Panc1 (cell line): ENCODE measurements at regions not wholly inside any gene's neighbourhood (a gene's known extent, or its start where the extent isn't known, plus 50 kb on each side); places are given as distances from the start of the nearest gene placed in this dataset.

Experiments used
- ATAC-seq: fragments of 200-7000 bp; cut with Tn5 transposase; 2 replicates; pipeline ENCODE4 v1.9.1; 2020; ENCODE audit warnings: mild to moderate bottlenecking, moderate library complexity
- BruUV-seq: library from RNA; stranded (reverse); fragments of 400-500 nt; replicated peaks from 2 replicates; lab custom pipeline; 2021; lab: Mats Ljungman, UMichigan
- CTCF ChIA-PET: fragments of 300-600 bp; sonication (Branson Sonifier 250); formaldehyde crosslinking; loops from one replicate; lab custom pipeline; 2022; ENCODE audit warnings: antibody characterized with exemption; lab: Charles Lee
- POLR2A ChIA-PET: fragments of 300-600 bp; sonication (Branson Sonifier 250); formaldehyde crosslinking; loops from one replicate; lab custom pipeline; 2022; ENCODE audit warnings: antibody characterized with exemption; lab: Charles Lee
- DNase-seq: peaks from one replicate; pipeline ENCODE4 v3.0.0-alpha.2; 2010; ENCODE audit warnings: low read depth, low spot score
- H3K27ac ChIP-seq: 2 replicates; pipeline ENCODE4 v1.5.1; 2011; ENCODE audit warnings: mild to moderate bottlenecking, low read length, inconsistent platforms
- H3K27me3 ChIP-seq: fragments of 200-500 bp; sonication (Bioruptor generic); 2 replicates; pipeline ENCODE4 v1.6.0; 2014; ENCODE audit warnings: low read length, inconsistent platforms; ENCODE audit not compliant: control insufficient read depth, insufficient read depth
- H3K36me3 ChIP-seq: fragments of 200-500 bp; sonication (Bioruptor generic); 2 replicates; pipeline ENCODE4 v1.5.1; 2014; ENCODE audit warnings: inconsistent platforms, mild to moderate bottlenecking, low read length, moderate library complexity; ENCODE audit not compliant: control insufficient read depth, insufficient read depth
- H3K4me1 ChIP-seq: 2 replicates; pipeline ENCODE4 v1.5.1; 2011; ENCODE audit warnings: inconsistent platforms, mild to moderate bottlenecking, low read length, moderate library complexity; ENCODE audit not compliant: control insufficient read depth, insufficient read depth
- H3K4me3 ChIP-seq, 2 experiments: 2 replicates each; pipeline ENCODE4 v1.5.1; 2011 to 2012; ENCODE audit warnings: low read depth in 2 of 2, low read length in 2 of 2, mild to moderate bottlenecking in 2 of 2, inconsistent platforms in 1 of 2, moderate library complexity in 1 of 2
- H3K9me3 ChIP-seq: fragments of 200-500 bp; sonication (Bioruptor generic); 2 replicates; pipeline ENCODE4 v1.5.1; 2014; ENCODE audit warnings: low read depth, mild to moderate bottlenecking, inconsistent platforms, low read length, moderate library complexity; ENCODE audit not compliant: control insufficient read depth, insufficient read depth
- POLR2AphosphoS5 ChIP-seq: IDR thresholded peaks from 2 replicates; pipeline ENCODE4 v1.6.1; 2012; ENCODE audit warnings: mild to moderate bottlenecking, low read depth, low read length, moderate library complexity
- SIN3A ChIP-seq: IDR thresholded peaks from 2 replicates; pipeline ENCODE4 v1.6.1; 2012; ENCODE audit warnings: low read depth, mild to moderate bottlenecking, low read length, moderate library complexity, borderline replicate concordance; ENCODE audit not compliant: insufficient read depth
- TCF7L2 ChIP-seq: IDR thresholded peaks from 2 replicates; pipeline ENCODE4 v1.6.1; 2011; ENCODE audit warnings: mild to moderate bottlenecking, low read depth, low read length, inconsistent platforms
- in situ Hi-C: cut with HindIII; loops from 2 replicates; pipeline ENCODE4 v1.10.0; 2016; ENCODE audit warnings: low sequenced_read_pairs, low pct_unique_long_range_greater_than_20kb
- intact Hi-C: fragments of 100-400 bp; cut with micrococcal nuclease; formaldehyde crosslinking; loops from one replicate; pipeline ENCODE4 v1.10.0; 2022; ENCODE audit not compliant: unreplicated experiment
- TF ChIP-seq, protein P1 (sequence below), 2 experiments: IDR thresholded peaks; 2 replicates each; pipeline ENCODE4 v1.6.1; 2011 to 2012; ENCODE audit warnings: low read depth in 2 of 2, control low read depth in 1 of 2, low read length in 1 of 2, mild to moderate bottlenecking in 1 of 2, moderate library complexity in 1 of 2; ENCODE audit not compliant: insufficient read depth in 1 of 2
- TF ChIP-seq, protein P2 (sequence below): fragments of 450-650 bp; IDR thresholded peaks from 2 replicates; pipeline ENCODE4 v1.5.1; 2017; ENCODE audit warnings: mild to moderate bottlenecking

DNA sequence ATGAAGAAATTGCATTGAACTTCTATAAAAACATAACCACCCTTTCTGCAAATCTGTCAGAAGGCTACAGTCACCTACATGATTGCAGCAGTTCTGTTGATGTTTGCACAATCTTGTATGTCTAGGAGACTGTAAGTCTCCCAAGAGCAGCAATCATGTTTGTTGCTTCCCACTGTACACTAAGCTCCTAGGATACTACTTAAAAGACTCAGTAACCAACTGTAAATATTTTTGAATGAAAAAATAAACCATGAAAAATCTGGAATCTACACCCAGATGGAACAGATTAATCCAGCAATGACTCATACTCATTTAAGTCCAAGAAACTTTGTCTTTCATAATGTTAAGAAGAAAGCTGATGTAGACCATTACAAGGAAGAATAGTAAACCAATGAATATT lies 168.5 kb upstream of the ATXN1 start:
- no TSS peak for BruUV-seq
- Histone ChIP-seq H3K27ac (no peak overlapping the region), H3K27me3 (peaks cover 13% of the 10 kb centered on the region), H3K9me3 (no peaks in the 10 kb centered on the region), H3K36me3 (no peaks in the 10 kb centered on the region), H3K4me1 (no peaks in the 10 kb centered on the region), H3K4me3 (no peak overlapping the region)
- ATAC-seq = no peak
- ChIA-PET CTCF (no interaction called here), POLR2A (no interaction called here)
- intact Hi-C loops (no loop called here), in situ Hi-C loops (no loop called here)
- no peak for TF ChIP-seq TCF7L2
- TF ChIP-seq, protein P1, sequence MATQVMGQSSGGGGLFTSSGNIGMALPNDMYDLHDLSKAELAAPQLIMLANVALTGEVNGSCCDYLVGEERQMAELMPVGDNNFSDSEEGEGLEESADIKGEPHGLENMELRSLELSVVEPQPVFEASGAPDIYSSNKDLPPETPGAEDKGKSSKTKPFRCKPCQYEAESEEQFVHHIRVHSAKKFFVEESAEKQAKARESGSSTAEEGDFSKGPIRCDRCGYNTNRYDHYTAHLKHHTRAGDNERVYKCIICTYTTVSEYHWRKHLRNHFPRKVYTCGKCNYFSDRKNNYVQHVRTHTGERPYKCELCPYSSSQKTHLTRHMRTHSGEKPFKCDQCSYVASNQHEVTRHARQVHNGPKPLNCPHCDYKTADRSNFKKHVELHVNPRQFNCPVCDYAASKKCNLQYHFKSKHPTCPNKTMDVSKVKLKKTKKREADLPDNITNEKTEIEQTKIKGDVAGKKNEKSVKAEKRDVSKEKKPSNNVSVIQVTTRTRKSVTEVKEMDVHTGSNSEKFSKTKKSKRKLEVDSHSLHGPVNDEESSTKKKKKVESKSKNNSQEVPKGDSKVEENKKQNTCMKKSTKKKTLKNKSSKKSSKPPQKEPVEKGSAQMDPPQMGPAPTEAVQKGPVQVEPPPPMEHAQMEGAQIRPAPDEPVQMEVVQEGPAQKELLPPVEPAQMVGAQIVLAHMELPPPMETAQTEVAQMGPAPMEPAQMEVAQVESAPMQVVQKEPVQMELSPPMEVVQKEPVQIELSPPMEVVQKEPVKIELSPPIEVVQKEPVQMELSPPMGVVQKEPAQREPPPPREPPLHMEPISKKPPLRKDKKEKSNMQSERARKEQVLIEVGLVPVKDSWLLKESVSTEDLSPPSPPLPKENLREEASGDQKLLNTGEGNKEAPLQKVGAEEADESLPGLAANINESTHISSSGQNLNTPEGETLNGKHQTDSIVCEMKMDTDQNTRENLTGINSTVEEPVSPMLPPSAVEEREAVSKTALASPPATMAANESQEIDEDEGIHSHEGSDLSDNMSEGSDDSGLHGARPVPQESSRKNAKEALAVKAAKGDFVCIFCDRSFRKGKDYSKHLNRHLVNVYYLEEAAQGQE (IDR thresholded peaks at IDR 0.05; ENCODE audit: insufficient read depth in 1 of 2, low read depth in 2 of 2, low read length in 1 of 2) = no peak
- no peak for TF ChIP-seq POLR2AphosphoS5
- TF ChIP-seq, protein P2, sequence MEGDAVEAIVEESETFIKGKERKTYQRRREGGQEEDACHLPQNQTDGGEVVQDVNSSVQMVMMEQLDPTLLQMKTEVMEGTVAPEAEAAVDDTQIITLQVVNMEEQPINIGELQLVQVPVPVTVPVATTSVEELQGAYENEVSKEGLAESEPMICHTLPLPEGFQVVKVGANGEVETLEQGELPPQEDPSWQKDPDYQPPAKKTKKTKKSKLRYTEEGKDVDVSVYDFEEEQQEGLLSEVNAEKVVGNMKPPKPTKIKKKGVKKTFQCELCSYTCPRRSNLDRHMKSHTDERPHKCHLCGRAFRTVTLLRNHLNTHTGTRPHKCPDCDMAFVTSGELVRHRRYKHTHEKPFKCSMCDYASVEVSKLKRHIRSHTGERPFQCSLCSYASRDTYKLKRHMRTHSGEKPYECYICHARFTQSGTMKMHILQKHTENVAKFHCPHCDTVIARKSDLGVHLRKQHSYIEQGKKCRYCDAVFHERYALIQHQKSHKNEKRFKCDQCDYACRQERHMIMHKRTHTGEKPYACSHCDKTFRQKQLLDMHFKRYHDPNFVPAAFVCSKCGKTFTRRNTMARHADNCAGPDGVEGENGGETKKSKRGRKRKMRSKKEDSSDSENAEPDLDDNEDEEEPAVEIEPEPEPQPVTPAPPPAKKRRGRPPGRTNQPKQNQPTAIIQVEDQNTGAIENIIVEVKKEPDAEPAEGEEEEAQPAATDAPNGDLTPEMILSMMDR = no peak
- TF ChIP-seq SIN3A = no peak
- no peak for DNase-seq

DNA sequence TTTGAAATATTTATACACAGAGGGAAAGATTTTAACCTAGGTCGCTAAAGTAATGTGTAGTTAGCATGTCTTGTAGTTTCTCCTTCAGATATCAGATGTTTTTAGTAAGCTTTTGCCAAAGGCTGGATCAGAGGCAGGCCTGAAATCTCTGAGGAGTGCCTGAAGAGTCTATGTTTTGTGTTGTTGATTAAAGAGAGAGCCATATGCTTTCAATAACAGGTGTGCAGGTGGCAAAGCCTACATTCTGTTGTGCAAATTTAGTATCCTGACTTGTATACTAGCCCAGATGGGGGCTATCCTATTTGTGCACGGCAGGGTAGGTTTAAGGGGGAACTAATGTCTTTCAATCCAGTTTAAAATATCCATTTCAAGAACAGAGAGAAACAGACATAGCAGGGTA lies 167.1 kb upstream of the ATXN1 start:
- DNase-seq = no peak
- Histone ChIP-seq H3K27ac (no peak overlapping the region), H3K4me3 (no peak overlapping the region), H3K4me1 (no peaks in the 10 kb centered on the region), H3K36me3 (no peaks in the 10 kb centered on the region), H3K27me3 (peaks cover 7% of the 10 kb centered on the region), H3K9me3 (no peaks in the 10 kb centered on the region)
- no peak for TF ChIP-seq POLR2AphosphoS5
- TF ChIP-seq TCF7L2 = no peak
- TF ChIP-seq, protein P1 (IDR thresholded peaks at IDR 0.05; ENCODE audit: insufficient read depth in 1 of 2, low read depth in 2 of 2, low read length in 1 of 2) = no peak
- no peak for TF ChIP-seq SIN3A
- TF ChIP-seq, protein P2 = no peak
- BruUV-seq = no TSS peak
- no peak for ATAC-seq
- POLR2A ChIA-PET = no interaction called here
- in situ Hi-C loops = no loop called here
- intact Hi-C loops = no loop called here
- CTCF ChIA-PET = no interaction called here
